BLaER1 treated with 17β-estradiol and CSF1 and Interleukin-3, amounts not matched to agents 10 nM and 100 nM (cell line): ENCODE measurements at regions not wholly inside any gene's neighbourhood (a gene's known extent, or its start where the extent isn't known, plus 50 kb on each side); places are given as distances from the start of the nearest gene placed in this dataset.

ENCODE experiments used
- H3K27ac ChIP-seq, 11 experiments: shearing (Covaris generic); formaldehyde crosslinking; 2 replicates each; pipeline ENCODE4 v1.8.1; 2022
- H3K27me3 ChIP-seq, 11 experiments: shearing (Covaris generic); formaldehyde crosslinking; 2 replicates each; pipeline ENCODE4 v1.8.1; 2022
- H3K36me3 ChIP-seq, 11 experiments: shearing (Covaris generic); formaldehyde crosslinking; 2 replicates each; pipeline ENCODE4 v1.8.1; 2022
- H3K4me1 ChIP-seq, 10 experiments: shearing (Covaris generic); formaldehyde crosslinking; 2 replicates each; pipeline ENCODE4 v1.8.1; 2022
- H3K4me2 ChIP-seq, 11 experiments: shearing (Covaris generic); formaldehyde crosslinking; 2 replicates each; pipeline ENCODE4 v1.8.1; 2022
- H3K4me3 ChIP-seq, 10 experiments: shearing (Covaris generic); formaldehyde crosslinking; 2 replicates each; pipeline ENCODE4 v1.8.1; 2022
- H3K9ac ChIP-seq, 11 experiments: shearing (Covaris generic); formaldehyde crosslinking; 2 replicates each; pipeline ENCODE4 v1.8.1; 2022
- H3K9me3 ChIP-seq, 11 experiments: shearing (Covaris generic); formaldehyde crosslinking; replicated peaks in 1 of 11; 2 replicates each; pipeline ENCODE4 v1.8.1; 2022
- H4K20me1 ChIP-seq, 11 experiments: shearing (Covaris generic); formaldehyde crosslinking; 2 replicates each; pipeline ENCODE4 v1.8.1; 2022
- Cebpa-rat ChIP-seq, 11 experiments: shearing (Covaris generic); IDR thresholded peaks; 2 replicates each; pipeline ENCODE4 v1.8.1; 2022

- peak overlapping the region in 6 of 11 experiments; percentile 4 to 46 (median 22); a peak in 4 of 22 replicates for H3K9ac ChIP-seq
- peak overlapping the region in 10 of 11 experiments; percentile 15 to 61 (median 46); a peak in 16 of 22 replicates for H3K27ac ChIP-seq
Measured at GRCh38 chr6:14658886-14659561, 541.5 kb downstream of the CD83 start.

GRCh38 chr6:14659841-14660240 is 542.3 kb downstream of the CD83 start:
- H3K27ac ChIP-seq, result peak overlapping the region in 2 of 11 experiments; percentile 48 to 52; a peak in 3 of 22 replicates
- H3K9me3 ChIP-seq, result no peaks in the 10 kb centered on the region
- peak overlapping the region in 10 of 11 experiments; percentile 81 to 100 (median 91); a peak in 16 of 22 replicates for H3K4me2 ChIP-seq
- H4K20me1 ChIP-seq, result no peaks in the 10 kb centered on the region
- peaks cover 74 to 100% (median 98%) of the 10 kb centered on the region in 10 experiments for H3K4me1 ChIP-seq
- no peaks in the 10 kb centered on the region for H3K27me3 ChIP-seq
- H3K4me3 ChIP-seq, result no peak overlapping the region
- no peak overlapping the region for H3K9ac ChIP-seq
- no peak for TF ChIP-seq Cebpa-rat (IDR thresholded peaks at IDR 0.05)
- H3K36me3 ChIP-seq, result no peaks in the 10 kb centered on the region

More at GRCh38 chr6:14658886-14659561, 541.5 kb downstream of the CD83 start:
- Histone ChIP-seq H4K20me1 (no peaks in the 10 kb centered on the region), H3K4me3 (no peak overlapping the region; a peak in 3 of 20 replicates), H3K36me3 (no peaks in the 10 kb centered on the region), H3K9me3 (peaks cover 0 to 3% (median 0%) of the 10 kb centered on the region in 11 experiments; a peak in 3 of 22 replicates), H3K4me1 (peaks cover 68 to 100% (median 98%) of the 10 kb centered on the region in 10 experiments), H3K4me2 (peak overlapping the region; percentile 81 to 100 (median 90)), H3K27me3 (no peaks in the 10 kb centered on the region)
- TF ChIP-seq Cebpa-rat (IDR thresholded peaks at IDR 0.05), result no peak

- Histone ChIP-seq H3K4me1 (peaks cover 74 to 100% (median 98%) of the 10 kb centered on the region in 10 experiments), H3K4me2 (peak overlapping the region; percentile 65 to 100 (median 92)), H3K36me3 (no peaks in the 10 kb centered on the region), H4K20me1 (no peaks in the 10 kb centered on the region), H3K9me3 (no peaks in the 10 kb centered on the region), H3K9ac (peak overlapping the region in 3 of 11 experiments; percentile 7 to 21 (median 7); a peak in 2 of 22 replicates), H3K27me3 (no peaks in the 10 kb centered on the region), H3K4me3 (no peak overlapping the region), H3K27ac (peak overlapping the region in 10 of 11 experiments; percentile 8 to 84 (median 31); a peak in 14 of 22 replicates)
- TF ChIP-seq Cebpa-rat (IDR thresholded peaks at IDR 0.05), result no peak
Measured at GRCh38 chr6:14660806-14661579, 543.4 kb downstream of the CD83 start.

- Histone ChIP-seq H3K4me2 (peak overlapping the region; percentile 65 to 100 (median 92)), H3K9ac (0 out of 22 replicates have a peak overlapping the region, but pooled peaks of 1 of the 11 experiments have one; percentile 2), H3K27me3 (no peaks in the 10 kb centered on the region), H3K4me3 (no peak overlapping the region), H4K20me1 (no peaks in the 10 kb centered on the region), H3K4me1 (peaks cover 73 to 100% (median 98%) of the 10 kb centered on the region in 10 experiments), H3K9me3 (no peaks in the 10 kb centered on the region), H3K36me3 (no peaks in the 10 kb centered on the region), H3K27ac (peak overlapping the region in 8 of 11 experiments; percentile 8 to 84 (median 41); a peak in 11 of 22 replicates)
- TF ChIP-seq Cebpa-rat (IDR thresholded peaks at IDR 0.05), result no peak
Measured at GRCh38 chr6:14661691-14662090, 544.1 kb downstream of the CD83 start.

GRCh38 chr6:14664112-14664601 is 546.6 kb downstream of the CD83 start:
- H3K4me3 ChIP-seq, result peak overlapping the region in 8 of 10 experiments; percentile 18 to 56 (median 34); a peak in 13 of 20 replicates
- 0 out of 22 replicates have a peak, but pooled peaks cover 0 to 6% (median 0%) of the 10 kb centered on the region in 11 experiments for H3K9me3 ChIP-seq
- H3K4me2 ChIP-seq, result peak overlapping the region; percentile 69 to 100 (median 95)
- H3K9ac ChIP-seq, result peak overlapping the region; percentile 18 to 72 (median 63); a peak in 20 of 22 replicates
- H3K36me3 ChIP-seq, result no peaks in the 10 kb centered on the region
- H4K20me1 ChIP-seq, result no peaks in the 10 kb centered on the region
- H3K4me1 ChIP-seq, result peaks cover 48 to 87% (median 75%) of the 10 kb centered on the region in 10 experiments
- H3K27me3 ChIP-seq, result no peaks in the 10 kb centered on the region
- no peak for TF ChIP-seq Cebpa-rat (IDR thresholded peaks at IDR 0.05)
- peak overlapping the region; percentile 18 to 85 (median 80); a peak in 21 of 22 replicates for H3K27ac ChIP-seq

GRCh38 chr6:14664621-14665315 is 547.2 kb downstream of the CD83 start:
- Histone ChIP-seq H3K4me2 (peak overlapping the region; percentile 69 to 100 (median 95)), H4K20me1 (no peaks in the 10 kb centered on the region), H3K4me3 (peak overlapping the region in 8 of 10 experiments; percentile 18 to 56 (median 34); a peak in 12 of 20 replicates), H3K9ac (peak overlapping the region; percentile 18 to 72 (median 63); a peak in 20 of 22 replicates), H3K4me1 (peaks cover 45 to 84% (median 71%) of the 10 kb centered on the region in 10 experiments), H3K27ac (peak overlapping the region; percentile 49 to 85 (median 80); a peak in 21 of 22 replicates), H3K27me3 (no peaks in the 10 kb centered on the region), H3K9me3 (peaks cover 0 to 6% (median 0%) of the 10 kb centered on the region in 11 experiments; a peak in 3 of 22 replicates), H3K36me3 (no peaks in the 10 kb centered on the region)
- no peak for TF ChIP-seq Cebpa-rat (IDR thresholded peaks at IDR 0.05)

GRCh38 chr6:14665827-14666724 is 548.5 kb downstream of the CD83 start:
- Histone ChIP-seq H3K36me3 (no peaks in the 10 kb centered on the region), H3K27ac (peak overlapping the region; percentile 49 to 85 (median 80); a peak in 21 of 22 replicates), H3K4me1 (peaks cover 39 to 84% (median 69%) of the 10 kb centered on the region in 10 experiments), H3K9me3 (peaks cover 0 to 7% (median 0%) of the 10 kb centered on the region in 11 experiments; a peak in 4 of 22 replicates), H3K27me3 (no peaks in the 10 kb centered on the region), H3K4me2 (peak overlapping the region; percentile 69 to 100 (median 95)), H4K20me1 (no peaks in the 10 kb centered on the region), H3K4me3 (no peak overlapping the region), H3K9ac (peak overlapping the region in 9 of 11 experiments; percentile 37 to 72 (median 63); a peak in 13 of 22 replicates)
- peak; percentile 41 to 84 (median 47); a peak in 12 of 22 replicates for TF ChIP-seq Cebpa-rat (IDR thresholded peaks at IDR 0.05)
